GM19372 (cell line): ENCODE measurements at regions not wholly inside any gene's neighbourhood (a gene's known extent, or its start where the extent isn't known, plus 50 kb on each side); places are given as distances from the start of the nearest gene placed in this dataset.
"Not testable (repeated sequence)": the region's sequence is repeated elsewhere in the genome, so short reads cannot be mapped to it uniquely, and the experiment has no call there.

Experiments
- ATAC-seq: cut with Tn5 transposase; IDR thresholded peaks from one replicate; pipeline ENCODE4 v1.9.1; 2021; ENCODE audit warnings: mild to moderate bottlenecking, low read depth, moderate library complexity; ENCODE audit not compliant: unreplicated experiment

DNA sequence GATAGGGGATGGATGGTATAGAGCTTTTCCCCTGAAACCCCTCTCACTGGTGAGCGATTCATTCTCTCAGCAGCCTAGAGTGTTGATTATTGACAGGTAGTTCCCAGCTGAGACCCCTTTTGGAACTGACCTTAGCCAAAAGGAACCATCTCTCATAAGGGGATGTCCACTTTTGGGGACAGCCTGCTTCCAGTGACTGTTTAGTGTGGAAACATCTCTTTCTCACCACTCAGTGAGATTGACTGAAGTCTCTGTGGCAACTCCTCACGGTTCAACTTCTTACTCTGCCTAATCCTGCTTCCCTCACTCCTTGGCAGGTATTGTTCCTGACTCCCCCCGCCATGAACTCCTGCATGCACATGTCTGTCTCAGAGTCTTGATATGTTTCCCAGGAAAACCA lies 529.2 kb upstream of the ATP2B1 start:
- ATAC-seq, result no peak

DNA sequence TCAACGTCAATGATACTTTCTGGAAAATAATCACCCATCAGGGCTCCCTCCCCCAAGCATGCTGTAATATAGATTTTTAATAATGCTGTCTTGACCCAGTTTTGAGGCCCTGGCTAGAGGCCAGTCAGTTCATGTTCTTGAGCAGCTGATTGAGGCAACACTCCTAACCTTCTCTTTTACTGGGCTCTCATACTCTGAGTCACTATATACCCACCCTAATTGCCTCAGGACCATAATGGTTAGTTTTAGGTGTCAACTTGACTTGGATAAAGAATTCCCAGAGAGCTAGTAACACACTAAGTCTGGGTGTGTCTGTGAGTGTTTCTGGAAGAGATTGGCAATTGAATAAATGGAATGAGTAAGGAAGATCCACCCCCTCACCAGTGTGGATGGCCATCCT lies 527.0 kb upstream of the ATP2B1 start:
- no peak for ATAC-seq

DNA sequence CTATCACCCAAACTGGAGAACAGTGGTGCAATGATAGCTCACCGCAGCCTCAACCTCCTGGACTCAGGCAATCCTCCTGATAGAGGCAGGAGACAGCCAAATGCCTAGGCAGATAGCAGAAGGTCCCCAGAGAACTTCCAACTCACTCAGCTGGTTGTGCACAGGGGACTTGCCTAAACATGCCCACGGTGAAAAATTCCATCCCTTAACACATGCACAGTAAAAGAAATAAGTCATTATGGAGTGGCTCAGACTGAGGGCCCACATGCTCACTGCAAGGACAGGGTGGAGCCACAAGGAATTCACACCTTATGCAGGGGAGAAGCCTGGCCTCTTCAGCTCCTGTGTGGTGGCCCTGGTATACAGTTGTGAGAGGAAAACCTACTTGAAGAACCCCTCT lies 525.8 kb upstream of the ATP2B1 start:
- no peak for ATAC-seq

DNA sequence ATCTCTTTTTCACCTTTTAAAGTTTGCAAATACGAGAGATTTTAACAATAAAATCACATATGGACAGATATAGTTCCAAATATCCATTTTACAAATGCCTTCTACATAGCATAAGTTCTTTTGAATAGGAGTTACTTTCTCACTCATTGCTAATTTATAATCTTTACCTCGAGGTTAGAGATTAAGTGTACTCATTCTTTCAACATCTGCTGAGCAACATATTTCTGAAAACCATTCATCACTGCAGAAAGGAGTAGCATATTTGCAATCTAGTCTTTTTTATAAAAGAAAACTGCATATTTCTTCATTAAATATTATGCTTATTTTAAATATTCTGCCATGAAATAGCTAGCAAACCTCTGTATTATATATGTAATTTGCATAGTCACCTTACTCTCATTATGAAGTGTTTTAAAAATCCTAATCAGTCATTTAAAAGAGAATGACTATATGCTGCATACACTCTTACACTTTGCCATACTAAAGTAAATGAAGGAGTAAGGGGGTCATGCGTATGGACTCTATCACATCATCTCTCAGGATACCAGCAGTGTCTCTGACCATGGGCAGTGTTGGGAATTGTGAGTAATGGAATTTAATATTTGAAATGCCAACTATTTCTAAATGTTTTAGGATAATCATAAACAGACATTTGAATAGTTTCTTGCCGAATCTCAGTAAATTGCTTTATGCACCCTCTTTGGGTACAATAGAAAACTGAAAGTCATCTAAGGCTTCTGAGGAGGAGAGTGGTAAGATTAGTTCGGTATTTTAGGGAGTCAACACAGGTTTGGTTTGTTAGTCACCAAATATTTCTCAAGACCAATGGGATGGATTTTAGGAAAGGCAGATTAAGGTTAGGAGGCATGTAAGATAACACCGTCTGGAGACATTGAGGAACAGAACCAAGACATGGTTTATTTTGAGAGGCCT lies 524.8 kb upstream of the ATP2B1 start:
- ATAC-seq, result no peak

DNA sequence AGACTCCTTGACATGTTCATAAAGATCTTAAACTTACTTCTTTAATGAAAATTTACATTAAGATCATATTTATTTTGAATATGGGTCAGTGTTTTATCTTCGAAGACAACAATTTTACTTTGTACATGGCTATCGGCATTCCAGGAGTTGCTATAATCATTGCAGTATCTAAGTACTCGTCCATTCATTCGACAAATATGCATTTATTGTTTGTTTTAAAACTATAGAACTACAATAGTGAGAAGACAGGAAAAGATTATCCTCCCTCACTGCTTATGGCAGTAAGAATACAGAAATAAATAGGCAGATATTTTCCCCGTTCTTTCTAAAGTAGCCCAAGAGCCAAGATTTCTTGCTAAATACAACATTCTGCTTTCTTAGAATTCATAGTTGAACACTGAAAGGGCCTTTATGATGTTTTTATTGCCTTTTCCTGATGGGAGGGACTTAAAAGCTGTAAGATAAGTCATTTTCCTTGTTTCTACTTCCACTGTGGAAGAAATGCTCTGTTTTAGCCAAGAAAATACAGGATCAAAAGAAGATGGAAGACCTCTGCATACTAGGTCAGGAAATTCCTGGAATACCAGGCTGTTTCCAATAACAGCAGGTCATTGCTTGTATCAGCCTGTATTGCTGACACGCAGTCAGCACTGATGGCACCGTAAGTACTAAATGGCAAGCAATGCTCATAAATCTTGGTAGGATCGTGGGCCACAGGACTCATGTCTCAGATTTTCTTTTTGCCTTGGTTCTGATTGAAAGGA lies 521.0 kb upstream of the ATP2B1 start:
- ATAC-seq, result no peak

DNA sequence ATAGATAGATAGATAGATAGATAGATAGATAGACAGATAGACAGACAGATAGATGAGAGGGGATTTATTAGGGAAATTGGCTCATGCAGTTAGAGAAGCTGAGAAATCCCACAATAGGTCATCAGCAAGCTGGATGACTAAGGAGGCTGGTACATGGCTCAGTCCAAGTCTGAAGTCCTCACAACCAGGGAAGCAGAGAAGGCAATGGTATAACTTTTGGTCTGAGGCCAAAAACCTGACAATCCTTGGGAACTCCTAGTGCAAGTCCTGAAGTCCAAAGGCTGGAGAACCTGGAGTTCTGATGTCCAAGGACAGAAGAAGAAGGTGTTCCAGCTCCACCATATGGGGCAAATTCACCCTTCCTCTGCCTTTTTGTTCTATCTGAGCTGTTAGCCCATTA lies 517.6 kb upstream of the ATP2B1 start:
- ATAC-seq, result no peak

DNA sequence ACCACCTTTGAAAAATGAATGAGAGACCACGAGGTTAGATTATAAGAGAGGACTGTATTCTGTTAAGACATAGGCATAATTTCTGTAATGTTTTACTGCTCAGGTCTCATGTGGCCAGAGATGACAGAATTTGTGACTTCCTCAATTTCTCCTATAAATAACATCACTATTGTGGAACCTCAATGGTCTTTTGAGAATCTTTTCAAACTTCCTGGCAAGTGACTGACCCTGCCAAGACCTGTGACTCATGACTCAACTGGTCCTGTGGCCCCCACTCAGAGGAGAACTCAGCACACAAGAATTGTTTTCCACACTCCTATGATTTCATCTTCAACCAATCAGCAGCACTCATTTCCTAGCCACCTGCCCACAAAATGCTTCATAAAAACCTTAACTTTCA lies 508.2 kb upstream of the ATP2B1 start:
- no peak for ATAC-seq

DNA sequence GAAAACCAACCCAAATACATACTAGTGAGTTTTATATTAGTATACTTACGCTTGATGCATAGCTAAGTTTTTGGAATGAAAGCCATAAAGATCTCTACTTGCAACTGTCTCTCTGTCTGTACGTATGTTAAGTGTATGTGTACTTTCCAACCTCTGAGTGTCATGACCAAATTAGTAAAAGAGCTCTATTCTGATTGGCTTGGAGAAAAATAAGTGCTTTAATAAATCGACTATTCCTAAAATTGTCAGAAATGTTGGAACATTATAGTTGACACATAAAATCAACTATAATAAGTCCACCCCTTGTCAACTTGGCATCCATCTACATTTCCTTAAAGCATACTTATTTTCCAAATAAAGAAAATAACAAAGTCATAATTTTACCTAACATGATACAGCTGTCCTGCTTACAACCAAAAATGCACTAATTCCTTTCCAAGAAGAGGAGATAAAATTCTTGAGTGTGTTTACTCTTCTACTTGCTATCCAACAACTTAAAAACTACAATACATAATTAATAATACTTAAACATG lies 507.4 kb upstream of the ATP2B1 start:
- no peak for ATAC-seq

DNA sequence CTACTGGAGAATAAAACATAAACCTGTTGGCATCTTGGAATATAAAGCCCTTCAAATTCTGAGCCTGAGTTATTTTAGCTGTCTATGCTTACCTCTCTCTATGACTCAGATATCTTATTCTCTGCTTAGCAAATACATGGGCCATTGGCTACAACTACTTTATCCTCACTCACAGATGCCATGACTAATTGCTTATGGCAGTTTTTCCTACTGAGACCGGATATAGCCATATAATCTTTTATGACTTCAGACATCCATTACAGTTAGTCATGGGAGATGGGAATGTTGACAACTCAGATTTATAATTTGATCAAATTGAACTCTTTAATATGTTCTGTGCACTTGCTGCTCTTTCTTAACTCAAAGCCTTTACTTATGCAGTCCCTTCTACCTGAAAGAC lies 502.4 kb upstream of the ATP2B1 start:
- ATAC-seq, result no peak

DNA sequence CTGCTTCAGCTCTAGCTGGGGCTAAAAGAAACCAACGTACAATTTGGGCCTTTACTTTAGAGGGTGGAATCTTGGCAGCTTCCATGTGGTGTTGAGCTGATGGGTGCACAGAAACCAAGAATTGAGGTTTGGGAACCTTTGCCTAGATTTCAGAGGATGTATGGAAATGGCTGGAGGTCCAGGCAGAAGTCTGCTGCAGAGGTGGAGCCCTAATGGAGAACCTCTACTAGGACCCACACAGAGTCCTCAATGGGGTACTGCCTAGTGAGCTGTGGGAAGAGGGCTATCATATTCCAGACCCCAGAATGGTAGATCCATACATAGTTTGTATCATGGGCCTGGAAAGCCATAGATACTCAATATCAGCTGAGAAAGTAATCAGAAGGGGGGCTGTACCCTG lies 500.4 kb upstream of the ATP2B1 start:
- ATAC-seq, result no peak

DNA sequence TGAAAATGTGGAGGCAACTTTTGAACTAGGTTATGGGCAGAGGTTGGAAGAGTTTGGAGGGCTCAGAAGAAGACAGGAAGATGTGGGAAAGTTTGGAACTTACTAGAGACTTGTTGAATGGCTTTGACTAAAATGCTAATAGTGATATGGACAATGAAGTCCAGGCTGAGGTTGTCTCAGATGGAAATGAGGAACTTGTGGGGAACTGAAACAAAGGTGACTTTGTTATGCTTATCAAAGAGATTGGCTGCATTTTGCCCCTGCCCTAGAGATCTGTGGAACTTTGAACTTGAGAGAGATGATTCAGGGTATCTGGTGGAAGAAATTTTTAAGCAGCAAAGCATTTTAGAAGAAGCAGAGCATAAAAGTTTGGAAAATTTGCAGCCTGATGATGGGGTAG lies 499.7 kb upstream of the ATP2B1 start:
- ATAC-seq, result not testable (repeated sequence)

DNA sequence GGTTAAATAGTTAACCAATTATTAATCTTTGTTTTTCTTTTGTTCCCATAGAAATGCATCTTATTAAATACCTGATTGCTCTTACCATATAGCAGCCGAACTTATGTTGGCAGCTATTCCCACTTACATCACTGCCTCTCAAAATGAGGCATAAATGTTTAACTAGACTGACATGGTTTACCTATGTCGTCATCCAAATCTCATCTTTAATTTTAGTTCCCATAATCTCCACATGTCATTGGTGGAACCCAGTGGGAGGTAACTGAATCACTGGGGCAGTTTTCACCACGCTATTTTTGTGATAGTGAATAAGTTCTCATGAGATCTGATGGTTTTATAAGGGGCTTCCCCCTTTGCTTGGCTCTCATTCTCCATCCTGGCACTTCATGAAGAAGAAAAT lies 499.2 kb upstream of the ATP2B1 start:
- no peak for ATAC-seq

DNA sequence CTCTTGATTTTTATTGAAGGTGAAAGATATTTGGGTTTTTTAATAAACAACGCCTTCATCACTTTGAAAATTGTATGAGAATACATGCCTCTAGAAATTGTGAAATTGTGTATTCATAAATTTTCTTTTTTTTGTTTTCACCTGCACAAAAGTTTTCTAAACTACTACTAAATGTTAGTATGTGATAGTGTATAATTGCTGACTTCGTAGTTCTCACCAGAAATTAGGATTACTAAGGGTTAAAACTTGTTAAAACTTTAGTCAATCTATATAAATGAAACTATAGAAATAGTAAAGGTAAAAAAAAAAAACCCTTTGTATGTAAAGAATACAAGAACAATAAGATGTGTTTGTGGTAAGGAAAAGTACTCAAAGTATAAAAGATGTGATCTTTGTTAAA lies 496.5 kb upstream of the ATP2B1 start:
- no peak for ATAC-seq

DNA sequence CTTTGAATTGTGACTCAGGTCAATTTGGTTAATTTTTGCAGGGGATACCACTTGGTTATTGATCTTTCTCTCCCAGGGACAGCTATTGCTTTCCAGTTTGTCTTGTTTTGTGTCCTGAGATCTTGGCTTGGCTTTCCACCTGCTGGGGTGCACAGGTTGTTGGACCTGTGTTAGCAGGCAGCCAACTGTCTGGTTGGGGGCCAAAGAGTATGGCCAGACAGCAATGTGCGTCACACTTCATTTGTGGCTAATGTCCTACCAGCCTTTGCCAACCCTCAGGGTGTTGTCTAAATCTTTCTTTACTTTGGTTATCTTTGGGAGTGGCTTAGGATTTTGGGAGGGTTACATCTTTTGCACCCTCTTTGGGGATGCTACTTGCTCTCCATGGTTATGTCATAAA lies 494.9 kb upstream of the ATP2B1 start:
- ATAC-seq, result no peak

DNA sequence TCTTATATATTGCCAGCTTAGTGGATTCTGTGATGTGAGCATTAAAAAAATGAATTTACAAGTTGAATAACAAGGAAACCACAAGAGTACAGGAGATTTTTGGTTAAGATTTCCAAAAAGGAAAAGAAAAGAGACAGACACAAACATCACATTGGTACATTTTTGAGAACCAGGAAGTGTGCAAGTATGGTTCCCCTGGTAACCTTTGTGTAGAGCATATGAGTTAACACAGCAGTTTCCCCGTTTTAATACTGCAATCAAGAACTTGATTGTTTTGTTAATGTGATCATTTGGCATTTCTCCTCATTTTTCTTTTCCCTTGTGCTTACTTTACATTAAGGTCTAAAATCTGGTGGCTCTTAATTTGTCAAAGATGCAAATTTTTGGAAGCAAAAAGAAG lies 490.4 kb upstream of the ATP2B1 start:
- no peak for ATAC-seq

DNA sequence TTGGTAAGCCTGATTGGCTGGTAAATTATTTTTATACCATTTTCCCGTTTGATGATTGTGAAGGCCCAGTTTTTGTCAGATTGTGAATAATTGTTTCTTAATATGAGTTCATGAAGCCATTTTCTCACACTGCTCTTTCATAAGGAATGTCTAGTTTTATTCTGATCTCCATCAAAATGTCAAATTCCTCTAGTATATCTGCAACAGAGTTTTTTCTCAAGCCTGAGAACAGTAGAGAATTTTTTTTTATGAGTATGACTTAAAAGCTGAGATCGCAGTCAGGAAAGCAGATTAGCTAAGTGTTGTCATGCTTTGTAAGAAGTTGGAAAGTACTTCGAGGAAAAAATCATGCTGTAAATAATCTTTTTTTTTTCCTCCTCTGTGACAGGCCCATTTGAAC lies 484.9 kb upstream of the ATP2B1 start:
- ATAC-seq, result no peak

DNA sequence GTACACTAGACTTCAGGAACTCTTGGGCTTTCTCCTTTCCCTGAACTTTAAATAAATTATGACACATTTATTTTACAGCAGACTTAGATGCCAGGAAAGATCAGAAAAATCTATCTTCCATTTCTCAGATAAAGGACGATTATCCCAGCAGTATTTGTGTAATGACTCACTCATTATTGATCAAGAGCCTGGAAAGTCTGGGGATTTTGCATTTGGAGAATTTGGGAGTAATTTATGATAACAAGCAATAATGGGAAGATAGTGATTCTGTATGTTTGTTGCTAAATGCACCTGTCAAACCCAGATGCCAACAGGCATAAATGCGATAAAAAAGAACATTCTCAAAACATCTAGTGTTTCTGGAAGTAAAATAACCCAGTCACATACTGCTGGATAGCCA lies 480.2 kb upstream of the ATP2B1 start:
- no peak for ATAC-seq

DNA sequence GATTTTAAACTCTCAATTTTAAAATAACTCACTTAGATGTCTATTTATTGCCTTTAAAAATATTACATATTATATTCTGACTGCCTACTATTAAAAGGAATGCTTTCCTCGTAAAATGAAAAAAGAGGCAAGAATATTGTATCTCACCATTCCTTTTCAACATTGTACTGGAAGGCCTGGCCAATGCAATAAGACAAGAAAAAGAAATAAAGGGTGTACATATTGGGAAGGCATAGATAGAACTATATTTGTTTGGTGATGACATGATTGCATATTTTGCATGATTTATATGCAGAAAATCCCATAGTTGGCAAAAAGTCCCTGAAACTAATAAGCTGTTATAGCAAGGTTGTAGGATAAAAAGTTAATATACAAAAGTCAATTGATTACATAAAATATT lies 474.6 kb upstream of the ATP2B1 start:
- ATAC-seq, result no peak

DNA sequence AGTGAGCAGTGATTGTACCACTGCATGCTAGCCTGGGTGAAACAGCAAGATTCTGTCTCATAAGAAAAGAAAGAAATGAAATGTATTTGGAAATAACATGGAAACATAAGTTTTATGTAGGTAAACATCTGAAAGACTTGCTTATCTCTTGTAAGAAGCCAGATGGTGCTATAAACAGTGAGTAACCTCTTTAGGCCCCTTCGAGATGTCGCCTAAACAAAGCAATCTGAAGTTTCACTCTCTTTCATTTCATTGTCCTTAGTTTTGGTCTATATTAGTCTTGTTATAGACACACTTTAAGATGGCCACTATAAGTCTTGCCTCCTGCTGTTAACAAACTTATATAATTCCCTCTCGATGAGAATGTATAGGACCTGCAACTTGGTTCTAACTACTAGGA lies 472.6 kb upstream of the ATP2B1 start:
- no peak for ATAC-seq

DNA sequence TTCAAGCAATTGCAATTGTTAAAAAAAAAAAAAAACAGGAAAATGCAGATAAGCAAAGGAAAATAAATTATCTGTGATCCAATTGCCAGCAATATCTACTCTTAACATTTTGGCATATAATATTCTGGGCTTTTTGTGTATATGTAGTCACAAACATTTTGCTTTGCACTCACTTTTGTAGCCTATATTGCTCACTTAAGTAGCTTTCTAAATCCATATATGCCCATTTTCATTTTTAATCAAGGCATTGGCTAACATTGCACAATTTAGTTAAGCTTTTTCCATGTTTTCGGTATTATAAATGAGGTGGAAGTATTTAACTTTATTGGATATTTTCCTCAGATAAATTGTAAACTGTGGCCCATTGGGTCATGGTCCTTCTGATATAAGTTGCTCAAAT lies 466.3 kb upstream of the ATP2B1 start:
- no peak for ATAC-seq

DNA sequence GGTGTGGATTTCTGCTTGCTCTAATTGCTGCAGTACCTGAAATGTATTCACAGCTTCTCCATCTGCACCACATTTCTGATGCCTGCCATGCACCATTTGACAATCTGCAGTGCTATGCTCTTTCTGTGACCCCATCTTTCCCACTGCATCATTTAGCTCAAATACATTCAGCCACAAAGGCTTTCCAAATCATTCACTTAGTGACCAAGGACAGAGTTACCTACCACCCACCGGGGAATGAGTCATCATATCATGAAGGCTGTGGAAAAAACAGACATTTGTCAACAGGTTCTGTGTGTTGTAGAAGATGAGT lies 465.5 kb upstream of the ATP2B1 start:
- ATAC-seq, result no peak
